ENCODE measurements at regions not wholly inside any gene's neighbourhood (a gene's known extent, or its start where the extent isn't known, plus 50 kb on each side); places are given as distances from the start of the nearest gene placed in this dataset.
"Not testable (repeated sequence)": the region's sequence is repeated elsewhere in the genome, so short reads cannot be mapped to it uniquely, and the experiment has no call there.

GRCh38 chr9:38171926-38172325 lies 102.9 kb upstream of the SHB start:
- Histone ChIP-seq H3K9me2 (replicated peaks; ENCODE audit: insufficient read depth, low read length) (no peaks in the 10 kb centered on the region), H3K4me2 (ENCODE audit: low read depth, low read length, poor library complexity, severe bottlenecking) (no peak overlapping the region), H3K9me3 (ENCODE audit: insufficient read depth, low read length) (0 out of 2 replicates have a peak, but pooled peaks cover 7% of the 10 kb centered on the region), H3K27ac (ENCODE audit: low read depth, low read length) (no peak overlapping the region), H3K79me2 (ENCODE audit: insufficient read depth, low read length) (no peaks in the 10 kb centered on the region), H4K20me1 (ENCODE audit: low read depth, low read length) (no peaks in the 10 kb centered on the region), H2AFZ (ENCODE audit: low read depth, low read length, severe bottlenecking) (no peak overlapping the region), H3K27me3 (ENCODE audit: low read length) (no peaks in the 10 kb centered on the region), H3K36me3 (ENCODE audit: low read length) (no peaks in the 10 kb centered on the region), H3K9ac (ENCODE audit: low read length) (no peak overlapping the region), H3F3A (ENCODE audit: insufficient read depth) (no peaks in the 10 kb centered on the region), H3K4me3 (ENCODE audit: insufficient read depth, low read length, poor library complexity, severe bottlenecking) (no peak overlapping the region)
- no peak for TF ChIP-seq EZH2phosphoT487 (conservative IDR thresholded peaks at IDR 0.05; ENCODE audit: low read length)
- no peak for TF ChIP-seq CTCF (IDR thresholded peaks at IDR 0.05; ENCODE audit: insufficient read depth, low read length, poor library complexity, severe bottlenecking)

GRCh38 chr9:38171538-38171884 lies 102.5 kb upstream of the SHB start:
- no peaks in the 10 kb centered on the region for H4K20me1 ChIP-seq (ENCODE audit: low read depth, low read length)
- TF ChIP-seq EZH2phosphoT487 (conservative IDR thresholded peaks at IDR 0.05; ENCODE audit: low read length) (no peak), CTCF (IDR thresholded peaks at IDR 0.05; ENCODE audit: insufficient read depth, low read length, poor library complexity, severe bottlenecking) (no peak)
- H3K79me2 ChIP-seq (ENCODE audit: insufficient read depth, low read length): no peaks in the 10 kb centered on the region
- no peaks in the 10 kb centered on the region for H3K9me2 ChIP-seq (replicated peaks; ENCODE audit: insufficient read depth, low read length)
- H3K4me2 ChIP-seq (ENCODE audit: low read depth, low read length, poor library complexity, severe bottlenecking): no peak overlapping the region
- no peak overlapping the region for H3K9ac ChIP-seq (ENCODE audit: low read length)
- H3K4me3 ChIP-seq (ENCODE audit: insufficient read depth, low read length, poor library complexity, severe bottlenecking): no peak overlapping the region
- no peak overlapping the region for H3K27ac ChIP-seq (ENCODE audit: low read depth, low read length)
- H3K27me3 ChIP-seq (ENCODE audit: low read length): no peaks in the 10 kb centered on the region
- no peaks in the 10 kb centered on the region for H3K36me3 ChIP-seq (ENCODE audit: low read length)
- H2AFZ ChIP-seq (ENCODE audit: low read depth, low read length, severe bottlenecking): no peak overlapping the region
- 0 out of 2 replicates have a peak, but pooled peaks cover 7% of the 10 kb centered on the region for H3K9me3 ChIP-seq (ENCODE audit: insufficient read depth, low read length)
- no peaks in the 10 kb centered on the region for H3F3A ChIP-seq (ENCODE audit: insufficient read depth)

GRCh38 chr9:38170763-38171537 lies 101.9 kb upstream of the SHB start:
- not testable (repeated sequence) for H3K27ac ChIP-seq (ENCODE audit: low read depth, low read length); H3K9me2 ChIP-seq (replicated peaks; ENCODE audit: insufficient read depth, low read length); H3K36me3 ChIP-seq (ENCODE audit: low read length); H2AFZ ChIP-seq (ENCODE audit: low read depth, low read length, severe bottlenecking); H3K4me3 ChIP-seq (ENCODE audit: insufficient read depth, low read length, poor library complexity, severe bottlenecking); H3K27me3 ChIP-seq (ENCODE audit: low read length); H3K4me2 ChIP-seq (ENCODE audit: low read depth, low read length, poor library complexity, severe bottlenecking); H4K20me1 ChIP-seq (ENCODE audit: low read depth, low read length); H3K79me2 ChIP-seq (ENCODE audit: insufficient read depth, low read length); H3K9ac ChIP-seq (ENCODE audit: low read length); H3K9me3 ChIP-seq (ENCODE audit: insufficient read depth, low read length); H3F3A ChIP-seq (ENCODE audit: insufficient read depth)

- not testable (repeated sequence) for H3K79me2 ChIP-seq (ENCODE audit: insufficient read depth, low read length); H3K27ac ChIP-seq (ENCODE audit: low read depth, low read length); H3F3A ChIP-seq (ENCODE audit: insufficient read depth); H3K9ac ChIP-seq (ENCODE audit: low read length); H3K9me2 ChIP-seq (replicated peaks; ENCODE audit: insufficient read depth, low read length); H3K36me3 ChIP-seq (ENCODE audit: low read length); H3K27me3 ChIP-seq (ENCODE audit: low read length); H4K20me1 ChIP-seq (ENCODE audit: low read depth, low read length); H2AFZ ChIP-seq (ENCODE audit: low read depth, low read length, severe bottlenecking); H3K9me3 ChIP-seq (ENCODE audit: insufficient read depth, low read length); H3K4me2 ChIP-seq (ENCODE audit: low read depth, low read length, poor library complexity, severe bottlenecking); H3K4me3 ChIP-seq (ENCODE audit: insufficient read depth, low read length, poor library complexity, severe bottlenecking)
Measured at GRCh38 chr9:38170155-38170554, 101.1 kb upstream of the SHB start.

All from SU-DHL-6 (cell line).